Ovary (tissue), 7 donors: ENCODE measurements at regions not wholly inside any gene's neighbourhood (a gene's known extent, or its start where the extent isn't known, plus 50 kb on each side); places are given as distances from the start of the nearest gene placed in this dataset.

Experiments used
- DNase-seq, 5 donors: peaks; one replicate each; pipeline ENCODE4 v3.0.0-alpha.2; 2019 to 2020
- H3K27ac ChIP-seq, 2 donors: fragments of 200-600 bp; one replicate each; pipeline versions ENCODE4 v1.5.1 to v1.8.0; 2019 to 2022
- H3K27me3 ChIP-seq: fragments of 200-600 bp; one replicate; pipeline ENCODE4 v1.8.0; 2022
- H3K36me3 ChIP-seq: fragments of 200-600 bp; sonication (generic); one replicate; pipeline ENCODE4 v1.5.1; 2019
- H3K4me1 ChIP-seq: one replicate; pipeline ENCODE4 v1.8.1; 2013; ENCODE audit warnings: mild to moderate bottlenecking, moderate library complexity; ENCODE audit not compliant: insufficient read depth
- H3K4me3 ChIP-seq: fragments of 200-600 bp; sonication (generic); one replicate; pipeline ENCODE4 v1.5.1; 2017
- H3K9me3 ChIP-seq, 2 donors: fragments of 200-600 bp in 1 of 2; sonication (generic) in 1 of 2; one replicate each; pipeline versions ENCODE4 v1.5.1 to v1.8.1; 2013 to 2019; ENCODE audit warnings: mild to moderate bottlenecking in 1 of 2, moderate library complexity in 1 of 2
- CTCF ChIP-seq, 3 donors: fragments of 450-650 bp in 2 of 3; fragments of 200-600 bp in 1 of 3; IDR thresholded peaks; one replicate each; pipeline versions ENCODE4 v1.5.1 to v1.8.0; 2016 to 2022; ENCODE audit warnings: antibody characterized with exemption in 3 of 3, mild to moderate bottlenecking in 1 of 3
- EP300 ChIP-seq: sonication (generic); formaldehyde crosslinking; IDR thresholded peaks from one replicate; pipeline ENCODE4 v1.6.1; 2017; ENCODE audit warnings: antibody characterized with exemption
- POLR2A ChIP-seq: fragments of 450-650 bp; IDR thresholded peaks from one replicate; pipeline ENCODE4 v1.6.1; 2017; ENCODE audit warnings: antibody characterized with exemption, mild to moderate bottlenecking, moderate library complexity
- WGBS, 3 donors: extraction: QIAGEN DNeasy Blood & Tissue Kit in 1 of 3; methylation state at CpG; one replicate each; pipeline versions ENCODE4 v1.1.5 to v1.1.7; 2013 to 2017; 5-methylcytosine and 5-hydroxymethylcytosine counted together
- intact Hi-C, 4 donors: fragments of 100-400 bp; cut with DNase I; formaldehyde crosslinking; loops; one replicate each; pipeline versions ENCODE4 v1.11.0 to v1.15.1; 2022 to 2023
- donor health status: DM: no; HTN: no; CAD: no; lungs with moderate emphysema.
- donor health status: DM: no; HTN: no; CAD: no.
- donor health status: Bipolar disorder and iron deficiency.
- donor health status: DM: no; HTN: no; CAD: no.
- donor health status: DM: yes; HTN: yes; CAD: no.

GRCh38 chr13:68697551-68697950, 1410.1 kb upstream of the ATXN8OS start:
- 16 to 24% (median 17%) methylated on average over 3 of the region's 3 CpGs for WGBS, 3 donors
- TF ChIP-seq CTCF (IDR thresholded peaks at IDR 0.05): no peak
- TF ChIP-seq EP300: no peak
- TF ChIP-seq POLR2A: no peak
- no peak for DNase-seq

GRCh38 chr13:68696907-68697306, 1410.7 kb upstream of the ATXN8OS start:
- Histone ChIP-seq H3K4me3 (no peak overlapping the region), H3K4me1 (no peaks in the 10 kb centered on the region), H3K36me3 (no peaks in the 10 kb centered on the region), H3K27ac (no peak overlapping the region), H3K9me3 (no peaks in the 10 kb centered on the region), H3K27me3 (no peaks in the 10 kb centered on the region)
- 74 to 95% (median 93%) methylated on average over 2 of the region's 2 CpGs for WGBS, 3 donors
- TF ChIP-seq EP300: no peak
- no peak for TF ChIP-seq POLR2A
- no peak for TF ChIP-seq CTCF (IDR thresholded peaks at IDR 0.05)
- DNase-seq: no peak
- intact Hi-C loops: no loop called here

More at GRCh38 chr13:68697551-68697950, 1410.1 kb upstream of the ATXN8OS start:
- Histone ChIP-seq H3K4me3 (no peak overlapping the region), H3K4me1 (no peaks in the 10 kb centered on the region), H3K27ac (no peak overlapping the region), H3K36me3 (no peaks in the 10 kb centered on the region), H3K27me3 (no peaks in the 10 kb centered on the region), H3K9me3 (no peaks in the 10 kb centered on the region)
- intact Hi-C loops: no loop called here

- intact Hi-C loops: no loop called here
Observed at GRCh38 chr13:68692049-68692448, 1415.6 kb upstream of the ATXN8OS start.

GRCh38 chr13:68690567-68690966, 1417.1 kb upstream of the ATXN8OS start:
- Histone ChIP-seq H3K4me1 (no peaks in the 10 kb centered on the region), H3K36me3 (no peaks in the 10 kb centered on the region), H3K4me3 (no peak overlapping the region), H3K9me3 (no peaks in the 10 kb centered on the region), H3K27me3 (no peaks in the 10 kb centered on the region), H3K27ac (no peak overlapping the region)
- 40 to 51% (median 46%) methylated on average over 2 of the region's 2 CpGs for WGBS, 3 donors
- TF ChIP-seq EP300 (no peak), CTCF (IDR thresholded peaks at IDR 0.05) (no peak), POLR2A (no peak)
- DNase-seq: no peak
- intact Hi-C loops: no loop called here

More at GRCh38 chr13:68692049-68692448, 1415.6 kb upstream of the ATXN8OS start:
- Histone ChIP-seq H3K27ac (no peak overlapping the region), H3K36me3 (no peaks in the 10 kb centered on the region), H3K4me1 (no peaks in the 10 kb centered on the region), H3K4me3 (no peak overlapping the region), H3K9me3 (no peaks in the 10 kb centered on the region), H3K27me3 (no peaks in the 10 kb centered on the region)
- TF ChIP-seq CTCF (IDR thresholded peaks at IDR 0.05) (no peak), EP300 (no peak), POLR2A (no peak)
- 92 to 100% (median 98%) methylated on average over 1 of the region's 1 CpG for WGBS, 3 donors
- no peak for DNase-seq
